Stimulated activated naive CD4-positive, alpha-beta T cell (primary cell): ENCODE measurements at regions not wholly inside any gene's neighbourhood (a gene's known extent, or its start where the extent isn't known, plus 50 kb on each side); places are given as distances from the start of the nearest gene placed in this dataset.

Source experiments
- DNase-seq, 6 experiments: peaks; one replicate each; lab custom pipeline; 2025; lab: John Stamatoyannopoulos, UW

DNA sequence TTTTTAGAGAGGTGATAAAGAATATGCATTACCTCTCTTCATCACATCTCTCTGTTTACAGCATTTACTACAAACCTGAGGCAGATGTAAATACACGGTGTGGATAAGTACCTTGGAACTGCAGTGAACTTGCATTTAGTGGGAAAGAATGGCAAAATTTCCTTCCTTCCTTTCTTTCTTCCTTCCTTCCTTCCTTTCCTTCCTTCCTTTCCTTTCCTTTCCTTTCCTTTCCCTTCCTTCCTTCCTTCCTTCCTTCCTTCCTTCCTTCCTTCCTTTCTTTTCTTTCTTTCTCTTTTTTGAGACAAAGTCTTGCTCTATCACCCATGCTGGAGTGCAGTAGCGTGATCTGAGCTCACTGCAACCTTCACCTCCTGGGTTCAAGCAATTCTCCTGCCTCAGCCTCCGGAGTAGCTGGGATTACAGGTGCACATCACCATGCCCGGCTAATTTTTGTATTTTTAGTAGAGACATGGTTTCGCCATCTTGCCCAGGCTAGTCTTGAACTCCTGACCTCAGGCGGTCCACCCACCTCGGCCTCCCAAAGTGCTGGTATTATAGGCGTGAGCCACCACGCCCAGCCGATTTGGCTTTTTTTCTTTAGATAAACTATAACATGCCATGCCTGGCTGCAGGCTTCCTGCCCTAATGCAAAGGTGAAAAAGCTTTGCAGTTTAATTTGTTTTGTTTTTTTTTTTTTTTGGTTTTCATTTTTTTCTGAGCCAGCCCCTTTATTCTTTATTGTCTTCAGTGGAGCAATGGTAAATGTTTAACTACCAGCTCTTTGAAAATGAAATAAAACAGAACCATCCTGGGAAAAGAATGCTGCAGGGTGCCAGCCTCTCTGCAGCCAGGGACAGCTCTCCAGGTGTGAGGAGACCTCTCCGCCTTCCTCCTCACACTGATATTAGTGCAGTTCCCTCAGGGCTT is 64.2 kb upstream of the NEDD9 start:
- DNase-seq: no peak

DNA sequence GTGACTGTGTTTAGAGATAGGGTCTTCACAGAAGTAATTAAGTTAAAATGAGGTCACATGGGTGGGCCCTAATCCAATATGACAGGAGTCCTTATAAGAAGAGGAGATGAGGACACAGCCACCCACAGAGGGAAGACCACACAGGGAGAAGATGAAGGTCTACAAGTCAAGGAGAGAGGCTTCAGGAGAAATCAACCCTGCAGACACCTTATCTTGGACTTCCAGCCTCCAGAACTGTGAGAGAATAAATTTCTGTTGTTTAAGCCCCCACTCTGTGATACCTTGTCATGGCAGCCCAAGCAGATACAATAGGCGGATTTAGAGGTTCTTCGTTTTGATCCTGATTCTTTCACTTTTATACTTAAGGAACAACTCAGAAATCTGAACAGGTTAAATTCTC is 63.5 kb upstream of the NEDD9 start:
- DNase-seq: no peak

DNA sequence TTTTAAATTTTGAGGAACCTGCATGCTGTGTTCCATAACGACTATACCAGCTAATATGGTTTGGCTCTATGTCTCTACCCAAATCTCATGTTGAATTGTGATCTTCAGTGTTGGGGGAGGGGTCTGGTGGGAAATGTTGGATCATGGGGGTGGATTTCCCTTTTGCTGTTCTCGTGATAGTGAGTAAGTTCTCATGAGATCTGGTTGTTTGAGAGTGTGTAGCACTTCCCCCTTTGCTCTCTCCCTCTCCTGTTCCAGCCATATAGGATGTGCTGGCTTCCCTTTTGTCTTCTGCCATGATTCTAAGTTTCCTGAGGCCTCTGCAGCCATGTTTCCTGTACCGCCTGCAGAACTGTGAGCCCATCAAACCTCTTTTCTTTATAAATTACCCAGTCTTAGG is 61.8 kb upstream of the NEDD9 start:
- DNase-seq: no peak

DNA sequence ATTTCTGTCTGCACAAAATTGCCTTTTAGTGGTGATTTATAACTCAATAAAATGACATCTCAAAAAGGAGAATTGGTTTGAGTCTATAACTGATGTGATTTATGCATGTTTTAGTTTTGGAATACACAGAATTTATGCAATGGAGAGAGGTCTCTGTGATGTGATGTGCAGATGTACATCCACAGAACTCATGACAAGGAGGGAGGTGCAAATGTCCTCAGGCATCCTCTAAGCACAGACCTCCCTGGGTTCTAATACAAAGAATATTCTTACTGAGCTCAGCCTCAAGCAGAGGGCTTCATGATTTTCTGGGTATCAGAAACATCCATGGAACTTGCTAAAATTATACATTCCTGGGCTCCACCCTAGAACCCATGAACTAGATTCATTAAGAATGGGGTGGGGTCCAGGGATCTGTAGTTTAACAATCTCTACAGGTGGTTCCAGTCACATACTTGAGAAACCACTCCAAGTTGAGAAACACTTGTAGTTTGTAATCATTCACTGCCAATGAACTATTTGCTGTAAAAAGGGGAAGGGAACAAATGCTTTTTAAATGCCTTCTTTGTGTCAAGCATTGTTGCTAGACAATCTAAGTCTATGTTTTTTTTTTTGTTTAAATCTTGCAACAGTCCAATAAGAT is 60.2 kb upstream of the NEDD9 start:
- DNase-seq: no peak

DNA sequence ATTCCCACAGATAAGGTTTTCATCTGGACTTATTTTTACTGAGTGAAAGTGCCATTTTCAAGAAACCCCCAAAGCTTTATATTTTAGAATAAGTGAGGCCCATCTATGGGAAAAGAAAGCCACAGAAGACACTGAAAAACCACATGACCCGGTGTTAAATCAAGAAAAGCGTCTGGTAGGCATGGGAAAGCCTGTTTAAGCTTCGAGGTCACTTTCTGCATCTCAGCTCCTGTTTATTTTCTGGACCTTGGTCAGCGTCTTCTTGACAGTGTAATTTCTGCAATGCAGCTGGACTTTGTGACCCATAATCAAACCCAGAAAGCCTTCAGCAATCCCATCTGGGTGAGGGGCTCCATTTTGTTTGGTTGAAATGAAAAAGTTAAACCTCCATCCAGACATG is 59.6 kb upstream of the NEDD9 start:
- DNase-seq: no peak

DNA sequence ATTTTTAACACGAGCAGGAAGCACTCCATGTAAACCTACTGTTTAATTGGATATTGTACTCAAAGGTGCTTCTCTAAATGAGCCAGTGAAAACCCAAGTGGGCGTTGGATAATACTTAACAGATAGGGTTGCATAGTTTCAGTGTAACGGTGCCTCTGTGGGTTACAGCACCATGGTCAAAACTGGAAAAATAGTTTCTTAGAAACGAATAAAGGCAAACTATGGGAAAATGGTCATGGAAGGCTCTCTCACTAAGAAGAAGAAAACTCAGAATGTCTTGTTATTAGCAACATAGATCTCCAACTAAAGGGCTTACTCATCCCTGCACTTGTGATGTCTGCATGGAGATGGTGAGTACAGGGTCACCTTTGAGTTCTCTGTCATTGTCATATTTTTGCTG is 59.1 kb upstream of the NEDD9 start:
- DNase-seq: no peak

DNA sequence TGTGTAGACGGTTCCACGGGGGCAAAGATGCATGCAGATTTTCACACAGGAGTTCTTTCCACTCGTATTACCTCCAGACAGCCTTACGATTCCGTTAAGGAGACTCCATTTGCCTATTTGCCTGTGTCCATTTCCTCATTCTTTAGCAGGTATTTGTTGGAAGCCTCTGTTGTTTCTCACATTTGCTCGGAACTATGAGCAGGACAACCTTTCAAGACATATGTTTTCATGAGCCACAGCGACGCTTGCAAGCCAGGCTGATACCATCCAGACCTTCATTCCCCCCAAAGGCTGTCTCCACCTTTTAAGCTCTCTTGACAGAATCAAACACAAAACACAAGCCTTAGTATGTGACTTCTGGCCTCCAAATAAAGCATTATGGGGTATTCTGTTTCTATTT is 57.6 kb upstream of the NEDD9 start:
- DNase-seq: no peak

DNA sequence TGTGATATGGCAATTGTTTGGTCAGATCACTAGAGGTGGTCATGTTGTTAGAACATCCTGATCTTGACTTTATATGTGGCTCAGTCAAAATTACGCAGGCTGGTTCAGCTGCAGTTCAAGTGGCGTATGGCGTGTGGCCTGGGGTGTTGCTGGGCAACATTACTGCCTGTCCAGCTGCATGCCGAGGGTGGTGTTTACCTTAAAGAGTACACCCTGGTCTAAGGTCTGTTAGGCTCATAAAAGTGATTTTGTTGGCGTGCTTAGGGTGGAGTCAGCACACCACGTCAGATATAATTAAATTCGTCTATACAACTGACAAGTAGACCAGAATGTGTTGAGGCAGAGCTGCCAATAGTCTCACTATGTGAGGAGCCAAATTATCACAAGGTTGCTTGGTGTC is 55.6 kb upstream of the NEDD9 start:
- no peak for DNase-seq

DNA sequence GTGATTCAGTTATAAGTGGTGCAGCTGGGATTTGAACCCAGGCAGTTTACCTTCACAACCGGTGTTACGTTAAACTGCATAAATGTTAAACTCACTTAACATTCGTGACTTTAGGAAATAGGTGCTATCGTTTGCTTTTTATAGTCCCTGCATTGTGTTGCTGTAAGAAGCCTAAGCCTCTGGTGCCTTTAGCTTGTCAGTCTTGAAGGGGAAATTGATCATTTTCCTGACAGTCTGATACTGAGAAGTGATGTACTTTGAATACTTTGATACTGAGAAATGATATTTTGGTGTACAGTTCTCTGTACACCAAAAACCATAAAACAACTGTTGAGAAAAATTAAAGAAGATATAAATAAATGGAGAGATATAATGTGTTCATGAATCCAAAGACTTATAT is 52.5 kb upstream of the NEDD9 start:
- DNase-seq: no peak

DNA sequence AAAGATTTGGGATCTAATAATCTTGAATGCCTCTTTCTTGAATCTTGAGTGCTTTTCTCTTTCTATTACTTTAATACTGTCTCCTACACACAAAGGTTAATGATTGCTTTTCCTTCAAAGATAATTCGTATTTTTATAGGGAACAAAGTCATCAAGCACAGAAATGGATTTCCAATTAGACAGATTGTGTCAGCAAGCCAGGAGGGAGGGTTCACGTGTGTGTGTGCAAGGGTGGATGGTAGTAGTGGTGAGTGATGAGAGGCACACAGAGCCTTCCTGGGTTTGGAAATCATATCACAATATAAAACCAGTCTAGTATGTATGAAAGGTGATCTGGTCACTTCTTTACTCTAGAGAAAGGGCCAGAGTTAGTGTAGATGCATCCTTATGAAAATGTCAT is 51.2 kb upstream of the NEDD9 start:
- DNase-seq: no peak

DNA sequence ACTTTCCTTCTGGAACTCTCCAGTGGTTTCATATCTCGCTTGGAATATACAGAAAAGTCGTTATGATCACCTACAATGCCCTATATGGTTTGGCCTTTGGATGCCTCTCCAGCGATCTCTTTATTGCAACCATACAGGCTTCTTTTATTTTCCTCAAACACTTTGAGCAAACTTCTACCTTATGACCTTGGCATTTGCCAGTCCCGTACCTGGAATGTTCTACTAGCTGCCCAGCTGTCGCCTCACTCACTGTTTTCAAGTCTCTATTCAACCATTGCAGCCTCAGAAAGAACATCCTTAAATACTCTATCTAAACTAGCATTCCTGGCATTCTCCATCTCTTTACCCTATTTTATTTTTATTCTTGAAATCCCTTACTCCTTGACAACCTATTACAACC is 50.4 kb upstream of the NEDD9 start:
- no peak for DNase-seq
